SK-N-SH treated with all-trans-retinoic acid at 6 μM for 48 hours (cell line): ENCODE measurements at regions not wholly inside any gene's neighbourhood (a gene's known extent, or its start where the extent isn't known, plus 50 kb on each side); places are given as distances from the start of the nearest gene placed in this dataset.

Experiments used
- ARNTL ChIP-seq: fragments of 450-650 bp; formaldehyde crosslinking; IDR thresholded peaks from 2 replicates; pipeline ENCODE4 v1.5.0; 2020; ENCODE audit warnings: low read depth, mild to moderate bottlenecking, moderate library complexity, borderline replicate concordance
- RARB ChIP-seq: fragments of 250-450 bp; sonication (Bioruptor Pico); IDR thresholded peaks from 2 replicates; pipeline ENCODE4 v1.8.0; 2021; ENCODE audit warnings: mild to moderate bottlenecking, moderate library complexity
- TF ChIP-seq, protein P1 (sequence below): fragments of 250-450 bp; sonication (Bioruptor Pico); IDR thresholded peaks from 2 replicates; pipeline ENCODE4 v1.8.0; 2021; ENCODE audit warnings: low read depth, mild to moderate bottlenecking, moderate library complexity, borderline replicate concordance

DNA sequence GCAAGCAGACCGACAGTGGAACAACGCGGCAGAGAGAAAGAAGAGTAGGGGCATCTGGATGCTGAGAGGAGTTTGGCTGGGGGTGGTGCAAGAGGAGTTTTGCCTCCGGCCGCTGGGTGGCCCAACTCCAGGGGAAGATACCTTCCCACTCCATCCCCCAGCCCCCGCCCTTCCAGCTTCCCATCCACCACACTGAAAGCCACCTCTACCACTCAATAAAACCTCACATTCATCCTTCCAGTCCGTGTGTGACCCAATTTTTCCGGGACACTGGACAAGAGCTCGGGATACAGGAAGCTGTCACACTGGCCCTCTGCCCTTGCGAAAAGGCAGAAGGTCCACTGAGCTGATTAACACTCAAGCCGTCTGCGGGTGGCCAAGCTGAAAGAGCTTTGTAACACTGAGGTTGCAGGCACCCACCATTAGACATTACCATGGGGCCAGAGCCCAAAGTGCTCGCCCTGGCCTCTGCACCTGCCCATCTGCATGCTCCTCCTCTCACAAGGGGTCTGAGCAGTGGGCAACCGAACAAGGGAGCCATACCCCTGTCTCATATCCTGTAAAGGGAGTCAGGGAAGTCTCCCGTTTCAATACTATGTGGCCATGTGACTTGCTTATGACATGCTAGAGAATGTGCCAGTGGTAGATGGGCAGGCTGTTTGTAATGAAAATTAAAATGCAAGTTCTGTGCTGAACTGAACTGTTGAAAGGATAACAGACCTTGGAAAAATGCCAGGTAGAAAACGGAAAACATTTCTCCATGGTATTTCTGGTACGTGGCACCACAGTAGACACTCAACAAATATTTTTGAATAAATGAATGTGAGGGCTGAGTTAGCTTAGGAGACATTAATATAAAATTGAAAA is 205.1 kb upstream of the STARD13 start:
- TF ChIP-seq ARNTL, result no peak
- TF ChIP-seq, protein P1, sequence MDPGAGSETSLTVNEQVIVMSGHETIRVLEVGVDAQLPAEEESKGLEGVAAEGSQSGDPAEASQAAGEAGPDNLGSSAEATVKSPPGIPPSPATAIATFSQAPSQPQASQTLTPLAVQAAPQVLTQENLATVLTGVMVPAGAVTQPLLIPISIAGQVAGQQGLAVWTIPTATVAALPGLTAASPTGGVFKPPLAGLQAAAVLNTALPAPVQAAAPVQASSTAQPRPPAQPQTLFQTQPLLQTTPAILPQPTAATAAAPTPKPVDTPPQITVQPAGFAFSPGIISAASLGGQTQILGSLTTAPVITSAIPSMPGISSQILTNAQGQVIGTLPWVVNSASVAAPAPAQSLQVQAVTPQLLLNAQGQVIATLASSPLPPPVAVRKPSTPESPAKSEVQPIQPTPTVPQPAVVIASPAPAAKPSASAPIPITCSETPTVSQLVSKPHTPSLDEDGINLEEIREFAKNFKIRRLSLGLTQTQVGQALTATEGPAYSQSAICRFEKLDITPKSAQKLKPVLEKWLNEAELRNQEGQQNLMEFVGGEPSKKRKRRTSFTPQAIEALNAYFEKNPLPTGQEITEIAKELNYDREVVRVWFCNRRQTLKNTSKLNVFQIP (CRISPR knock-in tag), result no peak
- no peak for TF ChIP-seq RARB (CRISPR knock-in tag)
